Neutrophil (primary cell): ENCODE measurements at regions not wholly inside any gene's neighbourhood (a gene's known extent, or its start where the extent isn't known, plus 50 kb on each side); places are given as distances from the start of the nearest gene placed in this dataset.
"Not testable (repeated sequence)": the region's sequence is repeated elsewhere in the genome, so short reads cannot be mapped to it uniquely, and the experiment has no call there.

Experiments
- H3K27ac ChIP-seq: fragments of 200-600 bp; sonication (generic); 2 replicates; pipeline ENCODE4 v1.5.1; 2016; ENCODE audit warnings: mild to moderate bottlenecking, moderate library complexity
- H3K27me3 ChIP-seq: fragments of 200-600 bp; sonication (generic); 2 replicates; pipeline ENCODE4 v1.6.0; 2016; ENCODE audit warnings: mild to moderate bottlenecking
- H3K36me3 ChIP-seq: fragments of 200-600 bp; sonication (generic); 2 replicates; pipeline ENCODE4 v1.5.1; 2017
- H3K4me1 ChIP-seq, 2 experiments: fragments of 200-600 bp in 1 of 2; sonication (generic) in 1 of 2; 1 replicate in 1 of 2; 2 replicates in 1 of 2; pipeline versions ENCODE4 v1.5.1 to v1.6.1; 2013 to 2016; ENCODE audit warnings: low read depth in 1 of 2, low read length in 1 of 2, mild to moderate bottlenecking in 1 of 2, moderate library complexity in 1 of 2; ENCODE audit not compliant: control insufficient read depth in 1 of 2, insufficient read depth in 1 of 2
- H3K4me3 ChIP-seq, 2 experiments: fragments of 200-600 bp in 1 of 2; sonication (generic) in 1 of 2; 1 replicate in 1 of 2; 2 replicates in 1 of 2; pipeline ENCODE4 v1.5.1; 2013 to 2016; ENCODE audit warnings: low read depth in 1 of 2, low read length in 1 of 2, mild to moderate bottlenecking in 1 of 2, moderate library complexity in 1 of 2
- H3K9me3 ChIP-seq: fragments of 200-600 bp; sonication (generic); 2 replicates; pipeline ENCODE4 v1.5.1; 2016
- TF ChIP-seq, protein P1 (sequence below): fragments of 200-600 bp; sonication (generic); IDR thresholded peaks from 2 replicates; pipeline ENCODE4 v1.5.1; 2016; ENCODE audit warnings: antibody characterized with exemption

DNA sequence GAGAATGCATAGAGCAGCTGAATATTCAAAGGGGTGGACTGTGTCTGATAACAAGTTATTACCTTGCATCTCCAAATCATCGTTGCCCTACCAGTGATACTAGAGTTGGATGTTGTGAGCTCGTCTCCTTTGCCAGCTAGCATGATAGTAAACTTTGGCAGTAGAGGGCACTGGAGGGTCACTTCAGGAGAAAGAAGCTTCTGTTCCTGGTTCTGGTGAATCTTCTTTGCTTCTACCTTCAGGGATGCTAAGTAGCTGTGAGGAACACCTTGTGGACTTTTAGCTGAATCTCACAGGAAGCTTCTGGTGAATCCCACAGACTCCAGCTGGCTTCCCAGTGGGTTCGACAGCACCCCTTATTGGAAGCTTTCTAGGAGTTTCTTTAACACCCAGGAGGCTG, 626.6 kb upstream of the SGCD start:
- Histone ChIP-seq H3K27ac (no peak overlapping the region), H3K36me3 (no peaks in the 10 kb centered on the region), H3K9me3 (no peaks in the 10 kb centered on the region), H3K4me3 (no peak overlapping the region), H3K27me3 (no peaks in the 10 kb centered on the region), H3K4me1 (no peaks in the 10 kb centered on the region)
- TF ChIP-seq, protein P1, sequence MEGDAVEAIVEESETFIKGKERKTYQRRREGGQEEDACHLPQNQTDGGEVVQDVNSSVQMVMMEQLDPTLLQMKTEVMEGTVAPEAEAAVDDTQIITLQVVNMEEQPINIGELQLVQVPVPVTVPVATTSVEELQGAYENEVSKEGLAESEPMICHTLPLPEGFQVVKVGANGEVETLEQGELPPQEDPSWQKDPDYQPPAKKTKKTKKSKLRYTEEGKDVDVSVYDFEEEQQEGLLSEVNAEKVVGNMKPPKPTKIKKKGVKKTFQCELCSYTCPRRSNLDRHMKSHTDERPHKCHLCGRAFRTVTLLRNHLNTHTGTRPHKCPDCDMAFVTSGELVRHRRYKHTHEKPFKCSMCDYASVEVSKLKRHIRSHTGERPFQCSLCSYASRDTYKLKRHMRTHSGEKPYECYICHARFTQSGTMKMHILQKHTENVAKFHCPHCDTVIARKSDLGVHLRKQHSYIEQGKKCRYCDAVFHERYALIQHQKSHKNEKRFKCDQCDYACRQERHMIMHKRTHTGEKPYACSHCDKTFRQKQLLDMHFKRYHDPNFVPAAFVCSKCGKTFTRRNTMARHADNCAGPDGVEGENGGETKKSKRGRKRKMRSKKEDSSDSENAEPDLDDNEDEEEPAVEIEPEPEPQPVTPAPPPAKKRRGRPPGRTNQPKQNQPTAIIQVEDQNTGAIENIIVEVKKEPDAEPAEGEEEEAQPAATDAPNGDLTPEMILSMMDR = no peak

- no peaks in the 10 kb centered on the region for H3K9me3 ChIP-seq
- H3K36me3 ChIP-seq = no peaks in the 10 kb centered on the region
- TF ChIP-seq, protein P1 = no peak
- H3K4me3 ChIP-seq = no peak overlapping the region
- no peaks in the 10 kb centered on the region for H3K27me3 ChIP-seq
- no peak overlapping the region for H3K27ac ChIP-seq
- H3K4me1 ChIP-seq = no peaks in the 10 kb centered on the region
Measured at GRCh38 chr5:155711882-155712281, 615.1 kb upstream of the SGCD start.

GRCh38 chr5:155714435-155714834, 612.5 kb upstream of the SGCD start:
- not testable (repeated sequence) for H3K9me3 ChIP-seq

GRCh38 chr5:155726267-155726666, 600.7 kb upstream of the SGCD start:
- TF ChIP-seq, protein P1 = no peak
- H3K9me3 ChIP-seq = no peaks in the 10 kb centered on the region
- no peak overlapping the region for H3K27ac ChIP-seq
- peaks cover 56% of the 10 kb centered on the region for H3K27me3 ChIP-seq
- H3K36me3 ChIP-seq = no peaks in the 10 kb centered on the region
- H3K4me1 ChIP-seq = no peaks in the 10 kb centered on the region
- H3K4me3 ChIP-seq = no peak overlapping the region

More at GRCh38 chr5:155714435-155714834, 612.5 kb upstream of the SGCD start:
- H3K36me3 ChIP-seq, H3K27ac ChIP-seq, H3K4me1 ChIP-seq, H3K4me3 ChIP-seq, H3K27me3 ChIP-seq: not testable (repeated sequence)

GRCh38 chr5:155727512-155728145, 599.3 kb upstream of the SGCD start:
- TF ChIP-seq, protein P1 = no peak
- Histone ChIP-seq H3K9me3 (no peaks in the 10 kb centered on the region), H3K4me1 (no peaks in the 10 kb centered on the region), H3K4me3 (no peak overlapping the region), H3K27me3 (peaks cover 65% of the 10 kb centered on the region), H3K27ac (no peak overlapping the region), H3K36me3 (no peaks in the 10 kb centered on the region)

GRCh38 chr5:155728146-155728856, 598.7 kb upstream of the SGCD start:
- TF ChIP-seq, protein P1 = no peak
- Histone ChIP-seq H3K27me3 (peaks cover 65% of the 10 kb centered on the region), H3K27ac (no peak overlapping the region), H3K4me1 (no peaks in the 10 kb centered on the region), H3K4me3 (no peak overlapping the region), H3K36me3 (no peaks in the 10 kb centered on the region), H3K9me3 (no peaks in the 10 kb centered on the region)
